ENCODE measurements at regions not wholly inside any gene's neighbourhood (a gene's known extent, or its start where the extent isn't known, plus 50 kb on each side); places are given as distances from the start of the nearest gene placed in this dataset.

- Histone ChIP-seq H3K9me3 (ENCODE audit: low read depth) (no peaks in the 10 kb centered on the region), H2AFZ (replicated peaks) (no peak overlapping the region), H3K36me3 (no peaks in the 10 kb centered on the region), H3K4me2 (no peak overlapping the region), H4K20me1 (ENCODE audit: low read depth) (no peaks in the 10 kb centered on the region), H3K9ac (no peak overlapping the region), H3K27me3 (no peaks in the 10 kb centered on the region), H3K27ac (no peak overlapping the region), H3K4me1 (peaks cover 6% of the 10 kb centered on the region), H3F3A (ENCODE audit: low read depth) (no peaks in the 10 kb centered on the region), H3K4me3 (no peak overlapping the region), H3K79me2 (ENCODE audit: low read depth) (no peaks in the 10 kb centered on the region)
- Mint-ChIP-seq H3K9me3 (no peaks in the 10 kb centered on the region), H3K27ac (peak overlapping the region; percentile 53), H3K27me3 (ENCODE audit: insufficient read depth, low read depth) (no peaks in the 10 kb centered on the region), H3K36me3 (no peaks in the 10 kb centered on the region), H3K4me3 (no peak overlapping the region), H3K4me1 (peaks cover 17% of the 10 kb centered on the region)
- no peak for DNase-seq (ENCODE audit: low spot score)
- no peak for TF ChIP-seq CTCF (IDR thresholded peaks at IDR 0.05)
- no peak for TF ChIP-seq EZH2 (IDR thresholded peaks at IDR 0.05)
- TF ChIP-seq EZH2phosphoT487 (IDR thresholded peaks at IDR 0.05) = no peak
Observed at GRCh38 chr20:16975682-16976081, 227.5 kb downstream of the OTOR start.

DNA sequence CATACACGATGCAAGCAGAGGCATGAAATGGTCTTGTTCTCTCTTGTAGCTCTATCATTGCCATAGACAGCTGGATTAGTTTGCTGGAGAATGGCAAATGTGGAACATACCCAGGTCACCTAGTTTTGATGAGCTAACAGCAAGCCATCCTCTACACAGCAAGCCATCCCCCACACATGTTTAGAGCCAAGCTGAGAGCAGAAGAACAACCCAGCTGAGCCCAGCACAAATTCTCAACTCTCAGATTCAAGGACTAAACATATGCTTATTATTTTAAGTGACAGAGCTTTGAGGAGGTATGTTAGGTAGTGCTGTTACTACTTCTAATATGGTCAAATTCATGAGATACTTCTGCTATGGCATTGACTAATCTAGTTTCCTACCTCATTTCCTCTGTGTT, 230.3 kb downstream of the OTOR start:
- Mint-ChIP-seq H3K4me1 (no peaks in the 10 kb centered on the region), H3K36me3 (no peaks in the 10 kb centered on the region), H3K27ac (no peak overlapping the region), H3K4me3 (no peak overlapping the region), H3K9me3 (no peaks in the 10 kb centered on the region), H3K27me3 (ENCODE audit: insufficient read depth, low read depth) (peaks cover 3% of the 10 kb centered on the region)
- TF ChIP-seq CTCF (IDR thresholded peaks at IDR 0.05) (no peak), EZH2 (IDR thresholded peaks at IDR 0.05) (no peak), EZH2phosphoT487 (IDR thresholded peaks at IDR 0.05) (no peak)
- Histone ChIP-seq H3K36me3 (no peaks in the 10 kb centered on the region), H3K27me3 (no peaks in the 10 kb centered on the region), H3K79me2 (ENCODE audit: low read depth) (no peaks in the 10 kb centered on the region), H3K9me3 (ENCODE audit: low read depth) (no peaks in the 10 kb centered on the region), H3K27ac (no peak overlapping the region), H4K20me1 (ENCODE audit: low read depth) (no peaks in the 10 kb centered on the region), H3K4me1 (no peaks in the 10 kb centered on the region), H3F3A (ENCODE audit: low read depth) (no peaks in the 10 kb centered on the region), H2AFZ (replicated peaks) (no peak overlapping the region), H3K9ac (no peak overlapping the region), H3K4me2 (no peak overlapping the region), H3K4me3 (no peak overlapping the region)
- DNase-seq (ENCODE audit: low spot score) = no peak

- Mint-ChIP-seq H3K27ac (no peak overlapping the region), H3K27me3 (ENCODE audit: insufficient read depth, low read depth) (peaks cover 5% of the 10 kb centered on the region), H3K4me1 (no peaks in the 10 kb centered on the region), H3K36me3 (no peaks in the 10 kb centered on the region), H3K9me3 (no peaks in the 10 kb centered on the region), H3K4me3 (no peak overlapping the region)
- Histone ChIP-seq H3K4me1 (no peaks in the 10 kb centered on the region), H3K79me2 (ENCODE audit: low read depth) (no peaks in the 10 kb centered on the region), H3F3A (ENCODE audit: low read depth) (no peaks in the 10 kb centered on the region), H2AFZ (replicated peaks) (no peak overlapping the region), H3K4me2 (no peak overlapping the region), H3K9me3 (ENCODE audit: low read depth) (no peaks in the 10 kb centered on the region), H3K4me3 (no peak overlapping the region), H3K36me3 (no peaks in the 10 kb centered on the region), H3K9ac (no peak overlapping the region), H3K27ac (no peak overlapping the region), H3K27me3 (no peaks in the 10 kb centered on the region), H4K20me1 (ENCODE audit: low read depth) (no peaks in the 10 kb centered on the region)
- no peak for DNase-seq (ENCODE audit: low spot score)
- TF ChIP-seq EZH2phosphoT487 (IDR thresholded peaks at IDR 0.05) (no peak), EZH2 (IDR thresholded peaks at IDR 0.05) (no peak)
Observed at GRCh38 chr20:16982091-16982726, 234.1 kb downstream of the OTOR start.

DNA sequence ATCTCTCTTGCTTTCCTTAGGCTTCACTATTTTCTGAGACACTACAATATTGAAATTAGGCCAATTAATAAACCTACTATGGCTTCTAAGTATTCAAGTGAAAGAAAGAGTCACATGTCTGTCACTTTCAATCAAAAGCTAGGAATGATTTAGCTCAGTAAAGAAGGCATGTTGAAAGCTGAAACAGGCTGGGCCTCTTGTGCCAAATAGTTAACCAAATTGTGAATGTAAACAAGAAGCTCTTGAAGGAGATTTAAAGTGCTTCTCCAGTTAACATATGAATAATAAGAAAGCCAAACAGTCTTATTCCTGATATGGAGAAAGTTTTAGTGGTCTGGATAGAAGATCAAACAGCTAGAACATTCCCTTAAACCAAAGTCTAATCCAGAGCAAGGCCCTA, 236.3 kb downstream of the OTOR start:
- no peak for TF ChIP-seq EZH2 (IDR thresholded peaks at IDR 0.05)
- Histone ChIP-seq H2AFZ (replicated peaks) (no peak overlapping the region), H3F3A (ENCODE audit: low read depth) (no peaks in the 10 kb centered on the region), H3K9ac (no peak overlapping the region), H3K4me3 (no peak overlapping the region), H3K79me2 (ENCODE audit: low read depth) (no peaks in the 10 kb centered on the region), H4K20me1 (ENCODE audit: low read depth) (no peaks in the 10 kb centered on the region), H3K27me3 (no peaks in the 10 kb centered on the region), H3K4me1 (no peaks in the 10 kb centered on the region), H3K9me3 (ENCODE audit: low read depth) (no peaks in the 10 kb centered on the region), H3K4me2 (no peak overlapping the region), H3K27ac (no peak overlapping the region), H3K36me3 (no peaks in the 10 kb centered on the region)
- Mint-ChIP-seq H3K27me3 (ENCODE audit: insufficient read depth, low read depth) (peaks cover 5% of the 10 kb centered on the region), H3K4me1 (no peaks in the 10 kb centered on the region), H3K27ac (no peak overlapping the region), H3K4me3 (no peak overlapping the region), H3K36me3 (no peaks in the 10 kb centered on the region), H3K9me3 (no peaks in the 10 kb centered on the region)
- no peak for DNase-seq (ENCODE audit: low spot score)
